Hematopoietic multipotent progenitor cell (in vitro differentiated cells): ENCODE measurements at regions not wholly inside any gene's neighbourhood (a gene's known extent, or its start where the extent isn't known, plus 50 kb on each side); places are given as distances from the start of the nearest gene placed in this dataset.
"Not testable (repeated sequence)": the region's sequence is repeated elsewhere in the genome, so short reads cannot be mapped to it uniquely, and the experiment has no call there.

Source experiments
- DNase-seq, 3 donors: peaks; one replicate each; pipeline ENCODE4 v3.0.0-alpha.2; 2011 to 2015; ENCODE audit warnings: low read depth in 2 of 3, low spot score in 2 of 3

DNA sequence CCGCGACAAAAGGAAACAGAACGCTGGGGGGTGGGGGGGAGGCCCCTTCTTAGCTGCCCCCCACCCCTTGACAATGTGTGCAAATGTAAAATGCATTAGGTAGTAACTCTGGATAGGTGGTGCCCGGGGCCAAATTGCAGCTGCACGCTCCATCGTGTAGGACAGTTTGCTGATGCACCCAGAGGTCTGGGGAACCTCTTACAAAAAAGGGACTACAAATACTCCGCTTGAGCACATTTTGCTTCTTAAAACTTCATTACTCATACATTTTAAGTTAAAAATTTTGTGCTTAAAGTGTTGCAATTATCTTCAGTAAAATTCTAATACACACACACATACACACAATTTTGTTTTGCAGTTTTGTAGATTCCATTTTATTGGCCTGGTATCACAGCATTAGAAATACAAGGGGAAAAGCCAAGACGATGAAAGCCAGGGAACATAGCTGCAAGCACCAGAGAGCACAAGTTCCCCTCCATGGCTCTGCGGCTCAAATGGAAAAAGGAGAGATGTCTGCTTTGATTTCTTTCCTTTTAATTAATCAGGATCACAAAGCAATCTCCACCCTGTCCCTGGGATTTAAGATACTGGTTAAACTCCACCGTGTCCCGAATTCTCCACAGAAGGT lies 582.1 kb downstream of the ZEB2 start:
- peak in 1 of 3 donors; percentile 11 for DNase-seq

DNA sequence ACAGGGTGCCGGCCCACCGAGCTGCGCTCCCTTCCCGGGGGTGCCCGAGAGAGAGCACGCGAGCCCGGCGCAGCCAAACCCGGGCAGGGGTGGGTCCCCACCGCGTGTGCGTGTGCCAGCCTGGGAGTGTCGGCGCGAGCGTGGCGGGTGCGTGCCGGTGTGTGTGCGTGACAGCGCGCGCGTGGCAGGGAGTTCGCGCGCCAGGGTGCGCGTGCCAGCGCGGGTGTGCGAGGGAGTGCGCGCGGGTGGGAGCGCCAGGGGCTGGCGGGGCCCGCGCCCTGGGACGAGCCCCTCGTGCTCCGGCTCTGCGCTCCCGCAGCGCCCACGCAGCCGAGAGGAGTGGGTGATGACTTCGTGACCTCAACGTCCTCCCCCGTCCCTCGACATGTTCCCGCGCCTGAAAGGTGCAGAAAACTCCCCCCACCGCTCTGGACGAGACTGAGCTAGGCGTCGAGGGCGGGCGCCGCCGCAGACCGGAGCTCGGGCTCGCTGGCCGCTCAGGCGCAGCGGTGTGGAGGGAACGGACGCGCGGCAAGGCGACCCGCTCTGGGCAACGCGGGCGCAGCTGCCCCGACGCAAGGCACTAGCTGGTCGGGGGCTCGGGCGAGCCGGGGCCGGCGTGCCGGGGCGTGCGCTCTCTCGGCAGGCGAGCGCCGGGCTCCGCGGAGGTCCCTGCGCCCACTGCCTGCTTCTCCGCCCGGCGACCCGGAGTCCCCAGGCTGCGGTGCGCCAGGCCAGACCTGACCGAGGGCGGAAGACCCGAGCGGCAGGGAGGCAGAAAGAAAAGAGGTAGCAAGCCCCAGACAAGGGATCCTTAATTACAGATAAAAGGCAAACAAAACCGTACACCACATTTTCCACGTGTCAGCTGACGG lies 582.8 kb downstream of the ZEB2 start:
- DNase-seq = peak in 2 of 3 donors; percentile 20 to 47

DNA sequence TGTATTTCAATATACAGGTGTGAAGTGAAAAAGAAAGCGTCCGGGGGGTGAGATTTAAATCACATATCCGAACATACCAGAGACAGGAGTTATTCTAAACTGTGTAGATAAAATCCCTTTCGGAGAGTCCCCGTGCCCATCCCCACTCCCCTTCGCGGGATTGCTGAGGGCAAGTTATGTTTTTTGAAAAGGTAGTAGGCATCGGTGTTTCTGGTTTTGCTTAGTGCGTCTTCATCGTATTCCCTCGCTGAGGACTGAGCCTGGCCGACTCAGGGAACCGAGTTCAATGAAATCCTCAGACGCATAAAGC lies 583.4 kb downstream of the ZEB2 start:
- peak in 1 of 3 donors; percentile 7 for DNase-seq

GRCh38 chr2:143935482-143935752 lies 584.5 kb downstream of the ZEB2 start:
- DNase-seq = no peak

- DNase-seq = no peak
Measured at GRCh38 chr2:143934626-143935481, 585.1 kb downstream of the ZEB2 start.

DNA sequence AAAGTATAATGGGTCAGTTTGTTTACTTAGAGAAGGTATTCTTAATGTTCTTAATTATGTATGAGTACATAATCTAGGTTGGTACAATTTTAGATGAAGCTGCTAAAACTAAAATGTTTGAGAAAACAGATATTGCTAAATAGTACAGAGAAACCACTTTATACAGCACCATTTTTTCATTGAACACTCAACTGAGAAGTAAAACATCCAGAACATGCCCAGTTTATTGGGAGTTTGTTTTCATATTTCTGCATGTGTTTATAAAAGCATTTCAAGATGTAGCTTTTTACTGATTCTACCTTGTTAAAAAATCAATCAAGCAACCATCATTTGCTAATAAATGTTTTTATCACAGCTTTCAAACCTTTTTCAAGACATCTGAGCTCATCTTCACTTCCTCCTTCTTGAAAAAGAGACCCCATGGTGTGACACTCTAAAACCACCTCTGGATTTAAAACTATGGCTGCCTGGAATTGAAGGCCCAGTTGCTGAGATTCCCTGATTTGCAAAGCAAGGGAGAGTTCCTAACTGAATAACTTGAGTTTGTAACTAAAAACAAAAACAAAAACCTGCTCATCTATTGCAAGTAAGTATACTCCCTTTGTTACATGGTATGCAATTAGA lies 585.9 kb downstream of the ZEB2 start:
- DNase-seq = no peak

DNA sequence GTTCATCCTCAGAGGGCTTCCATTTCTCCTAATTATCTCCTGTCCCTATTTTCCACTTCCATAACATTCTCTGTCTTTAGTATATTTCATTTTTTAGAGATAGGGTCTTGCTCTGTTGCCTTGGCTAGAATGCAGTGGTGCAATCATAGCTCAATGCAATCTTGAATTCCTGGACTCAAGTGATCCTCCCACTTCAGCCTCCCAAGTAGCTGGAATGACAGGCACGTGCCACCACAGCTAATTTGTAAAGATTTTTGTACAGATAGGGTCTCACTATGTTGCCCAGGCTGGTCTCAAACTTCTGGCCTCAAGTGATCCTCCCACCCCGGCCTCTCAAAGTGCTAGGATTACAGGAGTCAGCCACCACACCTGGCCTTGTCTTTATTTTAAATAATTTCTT lies 589.0 kb downstream of the ZEB2 start:
- DNase-seq = no peak

GRCh38 chr2:143928613-143929012 lies 591.3 kb downstream of the ZEB2 start:
- DNase-seq = no peak

DNA sequence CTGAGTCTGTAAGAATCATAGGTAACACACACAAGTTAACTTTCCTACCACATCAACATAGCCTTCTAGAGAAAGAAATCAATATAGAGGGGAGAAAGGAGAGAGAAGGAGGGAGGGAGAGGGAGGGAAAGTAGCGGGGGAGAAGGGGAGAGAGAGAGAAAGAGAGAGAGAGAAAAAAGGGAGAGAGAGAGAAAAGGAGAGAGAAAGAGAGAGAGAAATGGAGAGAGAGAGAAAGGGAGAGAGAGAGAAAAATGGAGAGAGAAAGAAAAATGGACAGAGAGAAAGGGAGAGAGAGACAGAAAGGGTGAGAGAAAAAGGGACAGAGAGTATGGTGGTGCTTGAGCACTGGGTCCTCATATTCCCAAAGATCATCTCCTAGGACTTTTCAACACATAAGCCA lies 591.7 kb downstream of the ZEB2 start:
- no peak for DNase-seq

DNA sequence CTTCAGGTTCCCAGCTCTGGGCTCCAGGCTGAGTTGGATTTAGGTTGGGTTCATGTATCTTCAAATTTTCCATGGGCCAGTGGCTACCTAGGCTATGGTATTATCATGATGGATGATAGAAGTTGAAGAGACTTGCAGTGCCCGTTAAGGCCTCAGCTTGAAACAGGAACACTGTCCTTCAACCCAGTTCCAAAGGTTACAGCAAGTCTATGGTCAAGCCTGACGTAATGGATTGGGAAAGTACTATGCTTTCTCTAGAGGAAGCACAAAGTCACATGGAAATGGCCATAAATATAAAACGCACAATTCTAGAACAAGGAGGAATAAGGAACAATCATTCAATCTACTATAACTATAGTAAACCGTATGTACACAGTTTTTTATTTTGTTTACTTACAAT lies 593.2 kb downstream of the ZEB2 start:
- no peak for DNase-seq

GRCh38 chr2:143922261-143922830 lies 597.6 kb downstream of the ZEB2 start:
- DNase-seq = not testable (repeated sequence)

DNA sequence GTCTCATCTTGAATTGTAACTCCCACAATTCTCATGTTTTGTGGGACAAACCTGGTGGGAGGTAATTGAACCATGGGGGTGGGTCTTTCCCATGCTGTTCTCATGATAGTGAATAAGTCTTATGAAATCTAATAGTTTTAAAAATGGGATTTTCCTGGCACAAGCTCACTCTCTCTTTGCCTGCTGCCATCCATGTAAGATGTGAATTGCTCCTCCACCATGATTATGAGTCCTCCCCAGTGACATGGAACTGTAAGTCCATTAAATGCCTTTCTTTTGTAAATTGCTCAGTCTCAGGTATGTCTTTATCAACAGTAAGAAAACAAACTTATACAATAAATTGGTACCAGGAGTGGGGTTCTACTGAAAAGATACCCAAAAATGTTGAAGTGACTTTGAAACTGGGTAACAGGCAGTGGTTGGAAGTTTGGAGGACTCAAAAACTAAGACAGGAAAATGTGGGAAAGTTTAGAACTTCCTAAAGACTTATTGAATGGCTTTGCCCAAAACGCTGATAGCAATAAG lies 601.4 kb downstream of the ZEB2 start:
- no peak for DNase-seq

GRCh38 chr2:143916781-143917180 lies 603.1 kb downstream of the ZEB2 start:
- DNase-seq = no peak

GRCh38 chr2:143909577-143910353 lies 610.2 kb downstream of the ZEB2 start:
- DNase-seq = no peak

GRCh38 chr2:143908843-143909242 lies 611.1 kb downstream of the ZEB2 start:
- DNase-seq = no peak

DNA sequence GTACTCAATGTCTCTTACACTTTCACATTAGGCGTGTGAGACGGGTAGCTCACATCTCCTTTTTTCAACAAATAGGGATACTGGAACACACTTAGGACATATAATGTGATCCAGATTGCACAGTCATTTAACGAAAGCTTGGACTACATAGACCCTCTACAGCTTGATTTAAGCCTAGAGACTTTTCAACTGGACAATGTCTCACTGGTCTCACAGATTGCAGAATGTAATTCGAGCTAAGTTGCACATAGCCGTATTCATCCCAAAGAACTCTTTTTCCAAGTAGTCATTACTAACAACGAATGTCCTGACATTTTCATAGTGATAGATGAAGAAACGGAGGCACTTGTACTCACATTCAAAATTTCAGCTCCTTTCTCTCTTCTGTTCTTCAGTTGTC lies 612.1 kb downstream of the ZEB2 start:
- DNase-seq = no peak

GRCh38 chr2:143906850-143907249 lies 613.1 kb downstream of the ZEB2 start:
- DNase-seq = no peak

DNA sequence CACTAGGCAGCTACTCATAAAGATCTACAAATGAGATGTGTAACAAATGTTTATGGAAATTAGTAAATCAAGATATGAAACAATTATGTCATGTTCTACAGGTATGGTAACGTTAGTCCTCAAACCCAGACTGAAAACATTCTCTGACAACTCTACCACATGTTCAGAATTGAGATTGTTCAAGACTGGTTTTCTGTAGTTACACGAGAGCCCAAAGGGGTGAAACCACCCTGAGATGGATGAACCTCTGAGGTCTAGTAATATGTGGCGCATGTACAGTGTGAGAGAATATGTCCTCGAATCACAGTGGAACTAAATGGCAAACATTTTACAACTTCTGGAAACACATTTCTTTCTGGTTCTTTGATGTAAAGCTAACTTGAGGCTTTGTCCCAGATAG lies 614.3 kb downstream of the ZEB2 start:
- no peak for DNase-seq

DNA sequence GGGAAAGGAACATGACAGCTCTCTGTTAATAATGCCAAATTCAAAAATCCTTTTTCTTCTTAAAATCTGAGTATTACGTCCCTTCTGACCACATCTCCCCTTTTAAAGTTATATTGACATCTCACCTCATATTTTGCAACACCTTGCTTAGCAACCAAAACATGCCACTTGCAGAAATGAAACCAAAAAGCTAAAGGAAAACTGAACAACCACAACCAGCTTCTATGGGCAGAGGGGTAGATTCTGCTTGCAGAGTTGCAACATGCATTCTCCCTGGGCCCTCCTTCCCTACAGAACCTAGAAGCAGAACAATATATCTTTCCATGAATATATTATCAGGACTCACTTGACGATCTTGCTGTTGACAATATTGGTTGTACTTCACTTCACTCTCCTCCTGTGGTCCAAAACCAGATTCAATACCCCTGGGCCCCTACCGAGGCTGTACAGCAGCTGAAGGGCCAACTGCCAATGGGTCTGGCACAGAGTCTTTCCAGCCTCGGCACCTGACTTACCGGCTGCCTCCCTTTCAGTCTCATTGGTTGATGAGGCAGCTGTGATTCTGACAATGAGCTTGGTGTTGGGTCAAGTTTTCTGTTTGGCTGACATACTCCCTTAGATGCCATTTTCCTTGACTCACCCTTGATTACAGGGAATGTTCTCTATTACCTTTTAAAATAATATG lies 616.6 kb downstream of the ZEB2 start:
- DNase-seq = peak in 1 of 3 donors; percentile 41
